HG02798 (cell line): ENCODE measurements at regions not wholly inside any gene's neighbourhood (a gene's known extent, or its start where the extent isn't known, plus 50 kb on each side); places are given as distances from the start of the nearest gene placed in this dataset.
"Not testable (repeated sequence)": the region's sequence is repeated elsewhere in the genome, so short reads cannot be mapped to it uniquely, and the experiment has no call there.

Experiments
- ATAC-seq: cut with Tn5 transposase; IDR thresholded peaks from one replicate; pipeline ENCODE4 v1.9.1; 2021; ENCODE audit warnings: mild to moderate bottlenecking; ENCODE audit not compliant: unreplicated experiment, poor library complexity

DNA sequence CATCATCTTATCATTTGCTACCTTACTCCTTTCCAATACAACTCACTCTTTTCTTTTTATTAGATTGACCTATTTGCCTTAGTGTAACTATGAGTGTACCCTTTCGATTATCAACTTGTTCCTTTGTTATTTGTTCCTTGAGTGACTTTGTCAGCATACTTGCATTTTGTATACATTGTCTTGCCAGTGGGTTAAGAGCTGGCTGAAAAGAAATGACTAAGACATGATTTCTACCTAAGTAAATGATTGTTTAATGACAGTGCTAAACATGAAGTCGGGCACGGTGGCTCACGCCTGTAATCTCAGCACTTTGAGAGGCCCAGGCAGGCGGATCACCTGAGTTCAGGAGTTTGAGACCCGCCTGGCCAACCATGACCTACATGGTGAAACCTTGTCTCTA is 1042.3 kb downstream of the TBL1XR1 start:
- ATAC-seq = no peak

DNA sequence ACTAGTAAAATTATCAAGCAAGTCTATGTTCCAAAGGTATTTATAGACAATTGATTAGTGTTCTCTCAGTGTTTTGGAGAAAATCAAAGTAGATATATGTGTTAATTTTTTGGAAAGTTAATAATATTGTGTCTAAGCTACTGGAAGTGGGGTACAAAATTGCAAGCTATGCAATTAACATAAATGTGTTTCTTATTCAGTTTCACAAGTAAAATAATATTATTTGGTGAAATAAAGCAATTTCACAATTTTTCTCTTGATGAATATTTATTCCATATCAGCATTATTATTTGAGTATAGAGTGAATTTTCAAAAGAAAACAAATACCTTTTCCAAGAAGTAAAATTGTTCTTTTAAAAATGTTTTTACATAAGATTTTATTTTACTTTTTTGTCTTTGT is 1047.7 kb downstream of the TBL1XR1 start:
- ATAC-seq = no peak

DNA sequence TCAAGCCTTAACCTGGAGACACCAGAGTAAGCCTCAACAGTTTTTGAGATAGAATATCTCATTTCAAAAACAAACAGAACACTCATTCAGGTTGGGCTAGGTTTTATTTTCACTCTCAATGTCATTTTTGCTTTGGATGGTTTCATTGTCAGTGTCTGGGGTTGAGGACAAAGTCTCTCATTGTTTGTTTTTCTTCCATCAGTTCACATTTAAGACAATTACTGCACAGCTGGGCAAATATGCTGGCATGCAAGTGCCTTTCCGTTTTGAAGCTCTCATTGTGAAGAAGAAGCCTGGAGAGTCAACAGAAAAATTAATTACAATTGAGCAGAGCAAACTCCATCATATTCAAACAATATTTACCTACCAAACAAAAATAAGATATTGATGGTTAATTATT is 1050.0 kb downstream of the TBL1XR1 start:
- no peak for ATAC-seq

DNA sequence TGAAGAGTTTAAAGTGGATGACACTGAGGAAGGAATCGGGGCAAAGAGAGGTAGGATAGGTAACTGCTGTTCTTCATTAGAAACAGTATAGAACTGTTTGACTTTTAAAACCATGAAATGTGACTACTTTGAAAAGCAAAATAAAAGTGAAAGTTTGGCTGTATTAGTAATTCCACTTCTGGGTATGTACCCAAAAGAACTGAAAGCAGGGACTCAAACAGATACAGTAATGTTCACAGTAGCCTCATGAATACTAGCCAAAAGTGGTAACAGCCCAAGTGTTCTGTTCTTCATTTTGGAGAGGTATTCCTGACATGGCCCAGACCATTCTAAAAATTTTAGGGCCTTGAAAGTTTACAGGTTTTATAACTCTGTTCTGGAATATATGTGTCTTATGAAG is 1055.4 kb downstream of the TBL1XR1 start:
- no peak for ATAC-seq

DNA sequence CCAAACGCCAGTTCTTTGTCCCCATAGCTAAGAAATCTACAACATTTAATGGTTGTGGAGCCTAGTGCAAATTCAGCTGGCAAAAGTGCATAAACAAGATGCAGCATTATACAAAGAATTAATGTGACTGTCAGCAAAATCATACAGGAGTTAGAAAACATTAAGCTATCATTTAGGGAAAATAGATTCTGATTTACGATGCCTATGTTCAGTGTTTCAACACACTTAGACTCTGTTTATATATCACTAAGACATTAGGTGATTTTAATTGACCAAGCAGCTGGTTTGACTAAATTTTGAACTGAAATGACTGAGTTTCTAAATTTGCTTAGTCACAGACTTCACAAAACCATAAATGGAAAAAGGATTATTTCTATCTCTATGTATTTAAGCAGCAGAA is 1076.8 kb downstream of the TBL1XR1 start:
- no peak for ATAC-seq

DNA sequence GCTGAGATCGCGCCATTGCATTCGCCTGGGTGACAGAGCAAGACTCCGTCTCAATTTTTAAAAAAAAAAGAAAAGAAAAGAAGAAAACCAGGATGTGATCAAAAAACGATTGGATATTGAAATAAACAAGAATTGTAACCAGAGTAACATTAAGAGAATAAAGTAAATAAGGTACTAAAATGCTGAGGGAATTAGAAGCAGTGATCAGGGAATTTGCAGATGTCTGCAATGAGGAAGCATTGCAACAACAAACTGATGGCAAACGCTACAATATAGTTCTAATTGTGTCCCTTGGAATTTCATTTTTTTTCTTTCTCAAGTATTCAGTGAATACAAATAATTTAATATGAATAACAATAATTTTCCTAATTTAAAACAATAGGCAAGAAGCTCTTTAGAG is 1077.5 kb downstream of the TBL1XR1 start:
- no peak for ATAC-seq

DNA sequence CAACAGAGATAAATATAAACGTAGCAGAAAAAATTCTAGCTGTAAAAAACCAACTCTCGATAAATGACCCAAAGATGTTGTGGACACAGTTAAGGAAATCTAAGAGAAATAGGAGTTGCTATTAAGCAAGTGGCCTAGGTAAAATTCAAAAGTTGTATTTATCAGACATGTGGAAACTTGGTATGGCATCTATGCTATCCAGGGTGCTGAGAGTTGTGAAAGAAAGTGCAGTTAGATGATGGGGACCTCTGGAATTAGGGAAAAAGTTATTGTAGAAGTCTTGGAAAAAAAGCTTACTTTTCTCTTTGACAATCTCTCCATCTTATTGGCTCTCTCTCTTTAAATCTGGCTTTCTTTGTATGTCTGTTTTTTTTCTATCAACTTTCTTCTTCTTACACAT is 1090.9 kb downstream of the TBL1XR1 start:
- no peak for ATAC-seq

DNA sequence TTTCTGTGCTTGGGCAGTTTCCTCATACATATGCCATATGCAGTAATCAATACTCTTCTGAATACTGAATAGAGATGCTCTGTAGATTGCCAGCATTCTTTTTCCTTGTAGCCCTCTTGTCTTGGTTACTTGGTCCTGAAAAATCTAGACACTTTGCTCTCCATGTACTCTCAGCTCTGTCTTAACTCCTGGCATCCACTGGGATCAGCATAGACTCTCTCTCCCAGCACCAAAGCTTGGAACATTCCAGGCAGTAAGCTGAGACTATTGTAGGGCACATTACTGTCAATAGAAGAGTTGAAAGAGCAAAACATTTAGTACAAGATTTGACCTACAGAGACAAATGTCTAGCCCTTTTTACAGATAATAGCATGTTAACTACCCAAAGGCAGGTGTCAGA is 1100.3 kb downstream of the TBL1XR1 start:
- no peak for ATAC-seq

DNA sequence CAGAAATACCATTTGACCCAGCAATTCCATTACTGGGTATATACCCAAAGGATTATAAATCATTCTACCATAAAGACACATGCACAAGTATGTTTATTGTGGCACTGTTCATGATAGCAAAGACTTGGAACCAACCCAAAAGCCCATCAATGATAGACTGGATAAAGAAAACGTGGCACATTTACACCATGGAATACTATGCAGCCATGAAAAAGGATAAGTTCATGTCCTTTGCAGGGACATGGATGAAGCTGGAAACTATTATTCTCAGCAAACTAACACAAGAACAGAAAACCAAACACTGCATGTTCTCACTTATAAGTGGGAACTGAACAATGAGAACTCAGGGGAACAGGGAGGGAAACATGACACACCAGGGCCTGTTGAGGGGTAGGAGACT is 1103.4 kb downstream of the TBL1XR1 start:
- not testable (repeated sequence) for ATAC-seq

DNA sequence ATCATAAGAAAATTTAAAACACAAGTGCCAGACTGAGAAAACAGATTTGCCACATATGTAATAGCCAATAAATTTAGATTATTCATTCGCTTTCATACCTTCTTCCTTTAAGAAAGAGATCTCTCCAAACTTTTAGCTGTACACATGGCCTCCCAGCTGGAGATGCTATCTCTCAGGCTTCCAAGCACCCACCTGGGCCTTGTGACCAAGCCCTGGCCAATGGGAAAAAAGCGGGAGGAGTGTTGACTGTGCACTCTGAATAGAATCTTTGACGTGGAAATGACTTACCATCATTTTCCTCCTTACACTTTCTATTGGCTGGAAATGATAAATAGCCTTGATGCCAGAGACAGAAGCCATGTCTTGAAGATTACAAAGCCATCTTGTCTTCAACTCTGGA is 1106.6 kb downstream of the TBL1XR1 start:
- no peak for ATAC-seq

DNA sequence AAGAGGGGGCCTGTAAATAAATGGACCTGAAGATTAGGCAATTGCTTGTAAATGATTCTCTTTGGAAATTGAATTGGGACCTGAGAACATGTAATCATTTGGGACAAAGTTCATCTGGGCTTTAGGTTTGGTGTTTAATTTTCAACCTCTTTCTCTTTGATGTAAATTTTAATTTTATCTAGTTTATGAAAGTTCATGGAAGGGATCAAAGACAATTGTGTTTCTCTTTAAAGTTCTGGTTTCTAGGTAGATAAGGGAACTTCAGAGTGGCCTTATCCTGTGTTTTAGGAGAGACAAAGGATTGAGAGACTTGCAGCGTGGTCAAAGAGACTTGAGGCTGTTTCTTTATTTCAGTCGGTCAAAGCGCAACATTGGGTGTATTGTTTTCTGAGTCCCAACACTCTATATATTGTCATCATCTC is 1108.3 kb downstream of the TBL1XR1 start:
- no peak for ATAC-seq

DNA sequence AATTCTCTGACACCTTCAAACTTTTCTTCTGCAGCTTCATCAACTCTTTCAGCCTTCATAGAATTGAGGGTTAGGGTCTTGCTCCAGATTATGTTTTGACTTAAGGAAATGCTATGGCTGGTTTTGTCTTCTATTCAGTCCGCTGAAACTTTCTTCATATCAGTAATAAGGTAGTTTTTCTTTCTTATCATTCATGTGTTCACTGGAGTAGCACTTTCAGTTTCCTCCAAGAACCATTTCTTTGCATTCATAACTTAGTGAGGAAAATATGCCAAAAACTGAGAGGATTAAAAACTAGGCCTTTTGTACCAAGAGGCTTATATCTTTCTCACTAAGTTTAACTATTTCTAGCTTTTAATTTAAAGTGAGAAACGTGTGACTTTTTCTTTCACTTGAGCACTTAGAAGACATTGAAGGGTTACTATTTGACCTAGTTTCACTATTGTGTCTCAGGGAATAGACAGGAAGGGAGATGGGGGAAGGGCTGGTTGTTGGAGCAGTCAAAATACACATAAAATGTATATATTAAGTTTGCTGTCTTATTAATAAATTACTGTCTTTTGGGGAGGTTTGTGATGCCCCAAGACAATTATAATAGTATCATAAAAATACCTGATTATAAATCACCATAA is 1110.1 kb downstream of the TBL1XR1 start:
- ATAC-seq = no peak

DNA sequence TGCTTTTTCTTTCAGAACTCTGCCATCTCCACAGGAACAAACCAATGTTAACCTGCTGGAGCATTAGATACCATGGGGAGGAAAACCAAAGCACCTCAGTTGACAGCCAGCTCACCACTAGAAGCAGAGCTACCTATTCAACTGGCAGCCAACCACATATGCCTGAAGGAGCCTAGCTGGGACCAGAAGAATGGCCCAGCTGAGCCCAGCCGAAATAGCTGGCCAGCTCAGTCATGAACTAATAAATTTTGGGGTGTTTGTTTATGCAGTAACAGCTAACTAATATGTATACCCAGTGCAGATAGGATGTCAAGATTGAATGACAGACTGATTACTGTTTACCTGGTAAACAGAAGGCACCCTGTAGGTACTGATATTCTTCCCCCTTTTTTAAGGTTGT is 1117.5 kb downstream of the TBL1XR1 start:
- ATAC-seq = no peak

DNA sequence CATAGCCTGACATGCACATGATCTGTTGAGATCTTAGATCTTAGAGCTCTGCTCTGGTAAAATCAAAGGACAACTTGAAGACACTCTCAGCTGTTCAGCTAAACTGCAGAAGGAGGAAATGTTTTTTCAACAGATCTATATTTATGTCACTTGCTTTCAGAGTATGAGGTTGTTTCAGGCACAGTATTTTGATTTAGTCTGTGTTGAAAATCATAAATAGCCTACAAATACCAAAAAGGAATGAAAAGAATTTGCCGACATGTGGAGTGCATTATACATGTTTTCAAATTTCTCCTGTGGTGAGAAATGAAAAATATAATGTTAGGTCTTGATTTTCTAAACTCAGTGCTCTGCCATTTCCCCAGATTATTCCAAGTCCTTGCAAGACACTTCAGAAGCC is 1118.4 kb downstream of the TBL1XR1 start:
- no peak for ATAC-seq

DNA sequence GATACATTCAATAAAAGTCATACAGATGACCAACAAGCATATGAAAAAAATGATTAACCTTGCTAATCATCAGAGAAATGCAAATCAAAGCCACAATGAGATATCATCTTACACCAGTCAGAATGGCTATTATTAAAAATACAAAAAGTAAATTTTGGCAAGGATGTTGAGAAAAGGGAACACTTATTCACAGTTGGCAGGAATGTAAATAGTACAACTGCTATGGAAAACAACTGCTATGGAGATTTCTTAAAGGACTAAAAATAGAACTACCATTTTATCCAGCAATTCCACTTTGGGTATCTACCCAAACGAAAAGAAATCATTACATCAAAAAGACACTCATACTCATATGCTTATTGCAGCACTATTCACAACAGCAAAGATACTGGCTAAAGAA is 1121.8 kb downstream of the TBL1XR1 start:
- no peak for ATAC-seq

DNA sequence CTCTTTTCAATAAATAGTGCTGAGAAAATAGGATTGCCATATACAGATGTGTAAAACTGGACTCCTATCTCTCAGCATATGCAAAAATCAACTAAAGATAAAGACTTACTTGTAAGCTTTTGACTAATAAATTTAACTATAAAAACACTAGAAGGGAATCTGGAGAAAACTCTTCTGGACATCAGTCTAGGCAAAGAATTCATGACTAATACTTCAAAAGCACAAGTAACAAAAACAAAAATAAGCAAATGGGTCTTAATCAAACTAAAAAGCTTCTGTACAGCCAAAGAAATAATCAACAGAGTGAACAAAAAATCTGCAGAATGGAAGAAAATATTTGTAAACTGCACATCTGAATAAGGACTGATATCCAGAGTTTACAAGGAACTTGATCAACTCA is 1122.2 kb downstream of the TBL1XR1 start:
- no peak for ATAC-seq

DNA sequence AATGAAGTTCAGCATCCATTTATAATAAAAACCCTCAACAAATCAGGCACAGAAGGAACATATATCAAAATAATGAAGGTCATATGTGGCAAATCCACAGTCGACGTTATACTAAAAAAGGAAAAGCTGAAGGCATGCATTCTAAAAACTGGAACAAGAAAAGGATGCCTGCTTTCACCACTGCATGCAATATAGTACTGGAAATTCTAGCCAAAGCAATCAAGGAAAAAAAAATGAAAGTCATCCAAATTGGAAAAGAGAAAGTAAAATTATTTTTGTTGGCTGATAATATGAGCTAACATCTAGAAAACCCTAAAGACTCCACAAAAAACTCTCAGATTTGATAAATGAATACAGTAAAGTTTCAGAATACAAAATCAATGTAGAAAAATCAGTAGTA is 1123.2 kb downstream of the TBL1XR1 start:
- no peak for ATAC-seq

DNA sequence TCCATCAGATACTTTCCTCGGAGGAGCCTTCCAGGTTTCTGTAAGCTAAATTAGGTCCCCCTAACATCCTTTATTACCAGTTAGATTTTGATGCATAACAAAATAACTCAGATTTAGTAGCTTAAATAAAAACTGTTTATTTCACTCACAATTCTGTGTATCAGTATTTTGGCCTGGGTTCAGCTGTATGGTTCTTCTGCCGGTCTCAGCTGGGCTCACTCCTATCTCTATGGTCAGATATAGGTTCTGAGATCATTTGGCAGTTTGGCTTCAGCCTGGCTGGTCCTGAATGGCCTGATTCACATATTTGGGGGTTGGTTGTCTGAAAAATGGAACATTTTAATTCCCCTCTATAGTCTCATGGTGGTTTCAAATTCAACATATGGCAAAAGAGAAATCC is 1125.3 kb downstream of the TBL1XR1 start:
- ATAC-seq = no peak

DNA sequence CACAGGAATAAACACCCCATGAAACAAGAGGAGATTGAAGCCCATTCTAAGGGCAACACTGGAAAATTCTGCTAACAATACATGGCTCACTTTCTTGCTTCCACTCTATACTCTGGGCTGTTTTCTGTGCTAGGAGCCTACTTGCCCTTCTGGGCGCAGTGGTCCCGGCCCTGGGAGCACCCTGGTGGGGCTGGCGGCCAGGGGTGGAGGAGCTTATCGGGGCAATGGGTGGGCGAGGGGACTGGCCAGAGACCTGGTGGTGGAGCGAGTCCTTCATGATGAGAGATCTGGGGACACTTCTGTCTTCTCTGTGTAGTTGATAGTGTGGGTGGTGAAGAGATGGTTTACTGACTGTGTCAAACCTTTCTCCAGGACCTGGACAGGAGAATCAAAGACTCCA is 1128.5 kb downstream of the TBL1XR1 start:
- ATAC-seq = no peak

DNA sequence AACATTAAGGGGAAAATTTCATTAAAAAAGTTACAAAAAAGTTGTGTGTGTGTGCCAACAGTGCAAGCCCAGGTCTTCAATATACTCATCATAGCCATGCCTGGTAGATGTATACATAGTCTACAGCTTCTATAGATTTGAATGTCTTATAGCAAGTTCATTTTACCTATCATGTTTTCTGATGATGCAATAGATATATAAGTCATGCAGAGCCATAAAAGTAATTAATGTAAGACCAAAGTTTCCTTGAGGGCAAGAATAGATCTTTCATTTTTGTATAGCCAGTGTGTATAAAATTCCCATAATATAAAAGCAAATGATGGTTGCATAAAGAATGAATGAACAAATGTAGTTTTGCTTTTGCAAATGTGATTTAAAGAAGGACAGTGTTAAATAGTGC is 1138.4 kb downstream of the TBL1XR1 start:
- ATAC-seq = no peak

DNA sequence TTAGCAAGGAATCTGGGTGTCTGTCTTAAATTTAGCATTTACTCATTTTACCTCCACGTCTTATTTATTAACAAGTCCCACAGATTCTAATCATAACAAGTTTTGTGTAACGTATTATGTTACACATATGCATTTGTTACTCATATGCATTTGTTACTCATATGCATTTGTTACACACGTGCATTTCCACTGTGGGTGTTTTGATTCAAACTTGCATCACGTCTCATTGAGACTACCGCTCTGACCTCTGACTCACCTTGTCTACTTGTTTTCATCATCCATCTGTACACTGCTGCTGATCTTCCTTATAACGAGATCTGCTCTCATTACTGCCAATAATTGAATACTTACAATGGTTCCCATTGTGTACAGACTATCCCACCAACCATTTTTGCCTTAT is 1141.4 kb downstream of the TBL1XR1 start:
- ATAC-seq = no peak

DNA sequence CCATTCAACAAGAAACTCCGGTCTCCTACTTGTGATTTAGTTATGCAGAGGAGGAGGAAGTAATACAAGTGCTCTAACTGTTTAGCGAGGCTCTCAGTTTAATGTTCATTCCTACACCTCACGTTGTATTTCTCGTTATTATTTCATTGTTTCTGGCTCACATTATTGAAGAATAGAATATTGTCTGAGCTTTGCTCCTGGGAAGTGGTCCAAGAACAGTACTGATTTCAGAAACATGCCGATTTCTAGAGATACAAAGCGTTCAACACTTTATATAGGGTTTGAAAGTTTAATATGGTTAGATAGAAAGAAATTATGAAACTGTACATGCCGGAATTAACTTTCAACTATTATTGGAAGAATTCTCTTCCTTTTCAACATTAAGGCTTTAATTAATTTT is 1145.5 kb downstream of the TBL1XR1 start:
- ATAC-seq = no peak

DNA sequence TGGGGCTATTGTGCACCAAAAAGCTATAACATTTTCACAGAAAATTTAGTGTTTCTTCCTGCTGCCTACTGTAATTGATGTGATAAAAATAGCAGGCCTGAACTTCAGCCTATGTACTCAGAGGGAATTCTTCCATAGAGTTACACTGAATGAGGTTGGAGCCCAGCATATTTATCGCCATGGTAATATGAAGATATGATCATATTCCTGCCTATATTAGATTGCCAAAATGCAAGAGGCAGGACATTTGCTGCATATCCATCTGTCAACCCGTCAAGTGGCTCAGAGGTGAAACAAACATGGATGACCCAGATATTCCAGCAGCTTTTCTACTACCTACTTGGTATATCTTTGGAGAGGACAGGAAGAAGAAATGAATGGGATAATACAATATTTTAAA is 1150.6 kb downstream of the TBL1XR1 start:
- ATAC-seq = no peak
